Endothelial cell of umbilical vein (primary cell): ENCODE measurements at regions not wholly inside any gene's neighbourhood (a gene's known extent, or its start where the extent isn't known, plus 50 kb on each side); places are given as distances from the start of the nearest gene placed in this dataset.

Source experiments
- BruUV-seq: library from RNA; stranded (reverse); fragments of 400-500 nt; replicated peaks from 2 replicates; lab custom pipeline; 2021; lab: Mats Ljungman, UMichigan
- CTCF ChIA-PET: fragments of 300-600, 350-600 bp; sonication (Branson Sonifier 250); formaldehyde crosslinking; loops from one replicate; lab custom pipeline; 2021; ENCODE audit warnings: antibody characterized with exemption, inconsistent platforms; lab: Charles Lee
- POLR2A ChIA-PET: fragments of 300-600, 350-600 bp; sonication (Branson Sonifier 250); formaldehyde crosslinking; loops from one replicate; lab custom pipeline; 2021; ENCODE audit warnings: antibody characterized with exemption, inconsistent platforms; lab: Charles Lee
- DNase-seq: peaks from one replicate; pipeline ENCODE4 v3.0.0-alpha.2; 2011; ENCODE audit warnings: low read depth, low spot score
- FAIRE-seq: peaks from 2 replicates; lab custom pipeline; 2011; peaks lifted over from hg19 to GRCh38; lab: Jason Lieb, UNC
- H2AFZ ChIP-seq: 2 replicates; pipeline ENCODE4 v1.6.0; 2012; ENCODE audit warnings: low read depth, low read length, control low read depth, inconsistent platforms
- H3K27ac ChIP-seq: 2 replicates; pipeline ENCODE4 v1.5.1; 2011; ENCODE audit warnings: low read depth, mild to moderate bottlenecking, control low read depth, low read length, moderate library complexity; ENCODE audit not compliant: insufficient read depth
- H3K27me3 ChIP-seq, 2 experiments: 2 replicates each; pipeline versions ENCODE4 v1.6.0 to v1.6.1; 2011; ENCODE audit warnings: low read length in 2 of 2, mixed read lengths in 1 of 2; ENCODE audit not compliant: control insufficient read depth in 2 of 2, insufficient read depth in 2 of 2
- H3K36me3 ChIP-seq, 2 experiments: 2 replicates in 1 of 2; 3 replicates in 1 of 2; pipeline ENCODE4 v1.5.1; 2011; ENCODE audit warnings: low read length in 2 of 2, mild to moderate bottlenecking in 1 of 2, moderate library complexity in 1 of 2; ENCODE audit not compliant: control insufficient read depth in 2 of 2, insufficient read depth in 2 of 2; ENCODE audit errors: extremely low read depth in 1 of 2
- H3K4me1 ChIP-seq: 3 replicates; pipeline ENCODE4 v1.5.1; 2011; ENCODE audit warnings: mild to moderate bottlenecking, low read length; ENCODE audit not compliant: control insufficient read depth, insufficient read depth; ENCODE audit errors: extremely low read depth
- H3K4me2 ChIP-seq: 2 replicates; pipeline ENCODE4 v1.6.1; 2011; ENCODE audit warnings: low read length, control low read depth, mixed read lengths; ENCODE audit not compliant: insufficient read depth
- H3K4me3 ChIP-seq, 3 experiments: fragments of 200-600 bp in 1 of 3; sonication (generic), shearing (Covaris generic) in 1 of 3; replicated peaks in 1 of 3; 2 replicates each; pipeline ENCODE4 v1.5.1; 2011 to 2016; ENCODE audit warnings: control low read depth in 3 of 3, low read length in 3 of 3, mild to moderate bottlenecking in 2 of 3, inconsistent platforms in 1 of 3, low read depth in 1 of 3, moderate library complexity in 1 of 3; ENCODE audit not compliant: insufficient read depth in 1 of 3
- H3K79me2 ChIP-seq: 2 replicates; pipeline ENCODE4 v1.6.0; 2012; ENCODE audit warnings: low read length, inconsistent platforms; ENCODE audit not compliant: control insufficient read depth, insufficient read depth
- H3K9ac ChIP-seq: replicated peaks from 2 replicates; pipeline ENCODE3; 2011; ENCODE audit warnings: low read length, control low read depth; ENCODE audit not compliant: insufficient read depth; ENCODE audit errors: extremely low read depth
- H3K9me1 ChIP-seq: replicated peaks from 3 replicates; pipeline ENCODE4 v1.6.0; 2011; ENCODE audit warnings: mild to moderate bottlenecking, low read length; ENCODE audit not compliant: control insufficient read depth, insufficient read depth; ENCODE audit errors: extremely low read depth
- H3K9me3 ChIP-seq: replicated peaks from 2 replicates; pipeline ENCODE4 v1.5.1; 2012; ENCODE audit warnings: low read length, inconsistent platforms; ENCODE audit not compliant: control insufficient read depth, insufficient read depth
- H4K20me1 ChIP-seq: replicated peaks from 2 replicates; pipeline ENCODE3; 2011; ENCODE audit warnings: mild to moderate bottlenecking, low read length; ENCODE audit not compliant: control insufficient read depth, insufficient read depth; ENCODE audit errors: extremely low read depth
- EZH2 ChIP-seq: IDR thresholded peaks from 2 replicates; pipeline ENCODE4 v1.6.1; 2012; ENCODE audit warnings: borderline replicate concordance, low read depth, mild to moderate bottlenecking, moderate library complexity, low read length, inconsistent platforms; ENCODE audit not compliant: severe bottlenecking
- FOS ChIP-seq: IDR thresholded peaks from 2 replicates; pipeline ENCODE4 v1.6.1; 2011; ENCODE audit warnings: mild to moderate bottlenecking, low read length, moderate library complexity, borderline replicate concordance; ENCODE audit not compliant: insufficient read depth
- GATA2 ChIP-seq: IDR thresholded peaks from 2 replicates; pipeline ENCODE4 v1.7.0; 2011; ENCODE audit warnings: low read depth, mild to moderate bottlenecking, moderate library complexity, mixed read lengths, low read length; ENCODE audit not compliant: insufficient read length, insufficient read depth
- JUN ChIP-seq: IDR thresholded peaks from 2 replicates; pipeline ENCODE4 v1.6.1; 2011; ENCODE audit warnings: borderline replicate concordance, low read depth; ENCODE audit not compliant: insufficient read length, insufficient read depth
- MYC ChIP-seq: IDR thresholded peaks from one replicate; pipeline ENCODE4 v1.6.1; 2011; ENCODE audit warnings: mild to moderate bottlenecking, low read depth, low read length
- POLR2A ChIP-seq: IDR thresholded peaks from 2 replicates; pipeline ENCODE4 v1.6.1; 2012; ENCODE audit warnings: low read depth, mild to moderate bottlenecking, control low read depth, low read length
- POLR2AphosphoS5 ChIP-seq: IDR thresholded peaks from 2 replicates; pipeline ENCODE4 v1.6.1; 2012; ENCODE audit warnings: low read depth, mild to moderate bottlenecking, control low read depth, low read length, moderate library complexity; ENCODE audit not compliant: insufficient read depth
- dilution Hi-C: fragments of 300-500 bp; cut with MboI; formaldehyde crosslinking; loops from one replicate; pipeline ENCODE4 v1.15.0; 2019; ENCODE audit warnings: low sequenced_read_pairs; ENCODE audit not compliant: extremely low pct_ligation_motif_present
- intact Hi-C: fragments of 100-400 bp; cut with micrococcal nuclease; formaldehyde crosslinking; loops from one replicate; pipeline ENCODE4 v1.10.0; 2022
- TF ChIP-seq, protein P1 (sequence below): IDR thresholded peaks from 2 replicates; pipeline ENCODE4 v1.6.1; 2011; ENCODE audit not compliant: insufficient read depth, insufficient read length
- TF ChIP-seq, protein P2 (sequence below), 2 donors: IDR thresholded peaks; 1 replicate in 1 of 2; 2 replicates in 1 of 2; pipeline ENCODE4 v1.5.1; 2011; ENCODE audit warnings: low read length in 2 of 2, mild to moderate bottlenecking in 2 of 2, moderate library complexity in 2 of 2, control low read depth in 1 of 2, inconsistent platforms in 1 of 2, low read depth in 1 of 2; ENCODE audit not compliant: insufficient read depth in 1 of 2; ENCODE audit errors: extremely low read depth in 1 of 2

DNA sequence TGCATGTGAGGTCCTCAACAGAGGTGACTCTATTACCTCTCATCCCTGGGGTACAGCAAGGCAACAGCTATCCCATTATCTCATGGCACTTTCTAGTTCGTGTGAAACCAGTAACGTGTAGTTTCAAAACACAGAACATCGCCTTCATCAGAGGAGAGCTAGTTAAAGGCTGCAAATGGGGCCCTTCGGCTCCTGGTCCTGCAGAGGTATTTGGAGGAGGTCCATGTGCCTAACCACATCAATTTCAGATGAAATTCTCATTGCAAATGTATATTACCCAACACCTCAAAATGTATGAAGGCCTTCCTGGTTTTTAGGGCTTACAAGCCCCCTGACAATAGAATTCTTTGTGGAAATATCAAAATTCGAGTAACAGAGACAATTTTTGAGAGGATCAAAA is 95.7 kb upstream of the PSMD7 start:
- ChIA-PET CTCF (no interaction called here), POLR2A (no interaction called here)
- H3K4me2 ChIP-seq, result no peak overlapping the region
- intact Hi-C loops, result no loop called here
- no peaks in the 10 kb centered on the region for H3K9me1 ChIP-seq
- no peaks in the 10 kb centered on the region for H3K36me3 ChIP-seq
- no peak overlapping the region for H3K27ac ChIP-seq
- no peaks in the 10 kb centered on the region for H4K20me1 ChIP-seq
- no peak for DNase-seq
- no peaks in the 10 kb centered on the region for H3K79me2 ChIP-seq
- no peak overlapping the region for H2AFZ ChIP-seq
- H3K9ac ChIP-seq, result no peak overlapping the region
- no peak overlapping the region for H3K4me3 ChIP-seq
- no peaks in the 10 kb centered on the region for H3K27me3 ChIP-seq
- TF ChIP-seq FOS (no peak), GATA2 (no peak), MYC (no peak), POLR2AphosphoS5 (no peak), EZH2 (no peak), POLR2A (no peak), JUN (no peak)
- TF ChIP-seq, protein P1, sequence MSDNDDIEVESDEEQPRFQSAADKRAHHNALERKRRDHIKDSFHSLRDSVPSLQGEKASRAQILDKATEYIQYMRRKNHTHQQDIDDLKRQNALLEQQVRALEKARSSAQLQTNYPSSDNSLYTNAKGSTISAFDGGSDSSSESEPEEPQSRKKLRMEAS, result no peak
- TF ChIP-seq, protein P2, sequence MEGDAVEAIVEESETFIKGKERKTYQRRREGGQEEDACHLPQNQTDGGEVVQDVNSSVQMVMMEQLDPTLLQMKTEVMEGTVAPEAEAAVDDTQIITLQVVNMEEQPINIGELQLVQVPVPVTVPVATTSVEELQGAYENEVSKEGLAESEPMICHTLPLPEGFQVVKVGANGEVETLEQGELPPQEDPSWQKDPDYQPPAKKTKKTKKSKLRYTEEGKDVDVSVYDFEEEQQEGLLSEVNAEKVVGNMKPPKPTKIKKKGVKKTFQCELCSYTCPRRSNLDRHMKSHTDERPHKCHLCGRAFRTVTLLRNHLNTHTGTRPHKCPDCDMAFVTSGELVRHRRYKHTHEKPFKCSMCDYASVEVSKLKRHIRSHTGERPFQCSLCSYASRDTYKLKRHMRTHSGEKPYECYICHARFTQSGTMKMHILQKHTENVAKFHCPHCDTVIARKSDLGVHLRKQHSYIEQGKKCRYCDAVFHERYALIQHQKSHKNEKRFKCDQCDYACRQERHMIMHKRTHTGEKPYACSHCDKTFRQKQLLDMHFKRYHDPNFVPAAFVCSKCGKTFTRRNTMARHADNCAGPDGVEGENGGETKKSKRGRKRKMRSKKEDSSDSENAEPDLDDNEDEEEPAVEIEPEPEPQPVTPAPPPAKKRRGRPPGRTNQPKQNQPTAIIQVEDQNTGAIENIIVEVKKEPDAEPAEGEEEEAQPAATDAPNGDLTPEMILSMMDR (IDR thresholded peaks at IDR 0.05; ENCODE audit: extremely low read depth in 1 of 2, insufficient read depth in 1 of 2, low read depth in 1 of 2, low read length in 2 of 2), result no peak
- FAIRE-seq, result no peak
- dilution Hi-C loops, result no loop called here
- no TSS peak for BruUV-seq
- H3K4me1 ChIP-seq, result no peaks in the 10 kb centered on the region
- no peaks in the 10 kb centered on the region for H3K9me3 ChIP-seq
